WTC11 (cell line): ENCODE measurements at regions not wholly inside any gene's neighbourhood (a gene's known extent, or its start where the extent isn't known, plus 50 kb on each side); places are given as distances from the start of the nearest gene placed in this dataset.

Source experiments
- TF ChIP-seq, protein P1 (sequence below): fragments of 200-600 bp; IDR thresholded peaks from 2 replicates; pipeline ENCODE4 v1.8.0; 2022; ENCODE audit warnings: antibody characterized with exemption
- TF ChIP-seq, protein P2 (sequence below): sonication (generic); formaldehyde crosslinking; conservative IDR thresholded peaks from 2 replicates; pipeline ENCODE4 v1.8.1; 2022; ENCODE audit warnings: mild to moderate bottlenecking, missing genetic modification reagents
- TF ChIP-seq, protein P3 (sequence below): sonication (generic); formaldehyde crosslinking; IDR thresholded peaks from 2 replicates; pipeline ENCODE4 v1.8.1; 2022; ENCODE audit warnings: mild to moderate bottlenecking, missing genetic modification reagents, moderate library complexity, borderline replicate concordance
- TF ChIP-seq, protein P4 (sequence below): fragments of 250-450 bp; sonication (Bioruptor Pico); conservative IDR thresholded peaks from 2 replicates; pipeline ENCODE4 v1.9.0; 2021; ENCODE audit warnings: mild to moderate bottlenecking

DNA sequence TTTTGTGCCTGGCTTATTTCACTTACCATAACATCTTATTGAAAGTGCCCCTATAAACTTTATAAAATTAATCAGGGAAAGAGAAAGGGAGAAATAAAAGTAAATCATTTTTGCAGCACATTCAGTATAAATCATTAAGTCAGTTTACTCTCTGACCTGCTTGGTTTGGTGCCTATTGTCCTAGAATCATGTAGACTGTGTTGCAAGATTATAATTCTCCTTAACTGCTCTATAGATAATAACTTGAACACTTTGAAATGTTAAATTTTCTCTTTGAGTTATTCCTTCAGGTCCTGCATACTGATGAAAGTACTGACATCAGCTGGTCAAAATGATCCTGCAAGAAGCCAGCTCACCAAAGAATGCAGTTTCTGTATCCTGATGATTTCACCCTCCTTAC lies 969.6 kb upstream of the GJE1 start:
- TF ChIP-seq, protein P1, sequence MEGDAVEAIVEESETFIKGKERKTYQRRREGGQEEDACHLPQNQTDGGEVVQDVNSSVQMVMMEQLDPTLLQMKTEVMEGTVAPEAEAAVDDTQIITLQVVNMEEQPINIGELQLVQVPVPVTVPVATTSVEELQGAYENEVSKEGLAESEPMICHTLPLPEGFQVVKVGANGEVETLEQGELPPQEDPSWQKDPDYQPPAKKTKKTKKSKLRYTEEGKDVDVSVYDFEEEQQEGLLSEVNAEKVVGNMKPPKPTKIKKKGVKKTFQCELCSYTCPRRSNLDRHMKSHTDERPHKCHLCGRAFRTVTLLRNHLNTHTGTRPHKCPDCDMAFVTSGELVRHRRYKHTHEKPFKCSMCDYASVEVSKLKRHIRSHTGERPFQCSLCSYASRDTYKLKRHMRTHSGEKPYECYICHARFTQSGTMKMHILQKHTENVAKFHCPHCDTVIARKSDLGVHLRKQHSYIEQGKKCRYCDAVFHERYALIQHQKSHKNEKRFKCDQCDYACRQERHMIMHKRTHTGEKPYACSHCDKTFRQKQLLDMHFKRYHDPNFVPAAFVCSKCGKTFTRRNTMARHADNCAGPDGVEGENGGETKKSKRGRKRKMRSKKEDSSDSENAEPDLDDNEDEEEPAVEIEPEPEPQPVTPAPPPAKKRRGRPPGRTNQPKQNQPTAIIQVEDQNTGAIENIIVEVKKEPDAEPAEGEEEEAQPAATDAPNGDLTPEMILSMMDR: no peak
- TF ChIP-seq, protein P2, sequence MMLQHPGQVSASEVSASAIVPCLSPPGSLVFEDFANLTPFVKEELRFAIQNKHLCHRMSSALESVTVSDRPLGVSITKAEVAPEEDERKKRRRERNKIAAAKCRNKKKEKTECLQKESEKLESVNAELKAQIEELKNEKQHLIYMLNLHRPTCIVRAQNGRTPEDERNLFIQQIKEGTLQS: no peak
- TF ChIP-seq, protein P3, sequence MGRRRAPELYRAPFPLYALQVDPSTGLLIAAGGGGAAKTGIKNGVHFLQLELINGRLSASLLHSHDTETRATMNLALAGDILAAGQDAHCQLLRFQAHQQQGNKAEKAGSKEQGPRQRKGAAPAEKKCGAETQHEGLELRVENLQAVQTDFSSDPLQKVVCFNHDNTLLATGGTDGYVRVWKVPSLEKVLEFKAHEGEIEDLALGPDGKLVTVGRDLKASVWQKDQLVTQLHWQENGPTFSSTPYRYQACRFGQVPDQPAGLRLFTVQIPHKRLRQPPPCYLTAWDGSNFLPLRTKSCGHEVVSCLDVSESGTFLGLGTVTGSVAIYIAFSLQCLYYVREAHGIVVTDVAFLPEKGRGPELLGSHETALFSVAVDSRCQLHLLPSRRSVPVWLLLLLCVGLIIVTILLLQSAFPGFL (CRISPR knock-in tag): no peak
- TF ChIP-seq, protein P4, sequence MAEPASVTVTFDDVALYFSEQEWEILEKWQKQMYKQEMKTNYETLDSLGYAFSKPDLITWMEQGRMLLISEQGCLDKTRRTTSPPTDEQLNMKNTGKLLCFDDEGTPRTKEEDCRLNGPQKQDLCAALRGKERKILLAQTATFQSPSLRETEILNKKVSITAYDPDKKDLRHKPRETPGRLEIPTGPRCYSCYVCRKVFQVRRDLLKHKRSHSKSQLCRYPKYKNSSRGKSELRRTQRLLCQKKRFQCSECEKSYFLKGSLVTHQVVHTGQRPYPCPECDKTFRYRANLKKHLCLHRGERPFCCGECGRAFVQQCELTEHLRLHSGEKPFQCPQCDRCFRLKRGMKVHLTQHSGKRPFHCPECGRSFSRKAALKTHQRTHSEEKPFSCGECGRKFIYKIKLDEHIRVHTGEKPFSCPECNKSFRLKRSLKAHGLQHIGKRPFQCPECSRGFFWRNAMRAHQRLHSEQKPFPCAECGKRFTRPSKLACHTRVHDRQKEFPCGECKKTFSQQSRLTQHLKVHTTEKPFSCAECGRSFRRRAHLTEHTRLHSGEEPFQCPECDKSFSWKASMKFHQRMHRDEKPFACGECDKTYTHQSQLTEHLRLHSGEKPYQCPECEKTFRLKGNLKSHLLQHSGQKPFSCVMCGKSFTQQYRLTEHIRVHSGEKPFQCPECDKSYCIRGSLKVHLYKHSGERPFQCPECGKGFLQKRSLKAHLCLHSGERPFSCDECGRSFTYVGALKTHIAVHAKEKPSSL: no peak
